ENCODE measurements at regions not wholly inside any gene's neighbourhood (a gene's known extent, or its start where the extent isn't known, plus 50 kb on each side); places are given as distances from the start of the nearest gene placed in this dataset.

DNA sequence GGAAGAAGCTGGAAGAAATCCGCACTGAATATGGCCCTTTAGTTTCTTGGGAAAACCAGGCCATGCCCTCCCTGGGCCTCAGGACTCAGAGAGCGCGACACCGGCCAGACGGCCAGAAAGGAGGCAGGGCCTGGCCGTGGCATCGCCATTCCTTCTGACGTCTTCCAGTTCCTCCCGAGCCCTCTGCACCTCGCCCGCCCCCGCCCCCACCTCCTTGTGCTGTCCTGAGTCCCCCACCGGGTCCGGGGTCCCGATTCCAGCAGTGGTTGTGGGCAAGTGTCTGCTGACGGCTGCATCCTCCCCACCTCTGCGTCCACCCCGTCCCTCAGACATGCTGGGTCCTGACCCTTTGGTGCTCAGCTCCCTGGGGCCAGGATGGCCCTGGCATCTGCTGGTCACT, 312.1 kb upstream of the SHH start:
- TF ChIP-seq, protein P1, sequence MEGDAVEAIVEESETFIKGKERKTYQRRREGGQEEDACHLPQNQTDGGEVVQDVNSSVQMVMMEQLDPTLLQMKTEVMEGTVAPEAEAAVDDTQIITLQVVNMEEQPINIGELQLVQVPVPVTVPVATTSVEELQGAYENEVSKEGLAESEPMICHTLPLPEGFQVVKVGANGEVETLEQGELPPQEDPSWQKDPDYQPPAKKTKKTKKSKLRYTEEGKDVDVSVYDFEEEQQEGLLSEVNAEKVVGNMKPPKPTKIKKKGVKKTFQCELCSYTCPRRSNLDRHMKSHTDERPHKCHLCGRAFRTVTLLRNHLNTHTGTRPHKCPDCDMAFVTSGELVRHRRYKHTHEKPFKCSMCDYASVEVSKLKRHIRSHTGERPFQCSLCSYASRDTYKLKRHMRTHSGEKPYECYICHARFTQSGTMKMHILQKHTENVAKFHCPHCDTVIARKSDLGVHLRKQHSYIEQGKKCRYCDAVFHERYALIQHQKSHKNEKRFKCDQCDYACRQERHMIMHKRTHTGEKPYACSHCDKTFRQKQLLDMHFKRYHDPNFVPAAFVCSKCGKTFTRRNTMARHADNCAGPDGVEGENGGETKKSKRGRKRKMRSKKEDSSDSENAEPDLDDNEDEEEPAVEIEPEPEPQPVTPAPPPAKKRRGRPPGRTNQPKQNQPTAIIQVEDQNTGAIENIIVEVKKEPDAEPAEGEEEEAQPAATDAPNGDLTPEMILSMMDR (conservative IDR thresholded peaks at IDR 0.05; ENCODE audit: low read depth, low read length): no peak
- TF ChIP-seq POLR2A (IDR thresholded peaks at IDR 0.05; ENCODE audit: low read depth, low read length) (no peak), RAD21 (IDR thresholded peaks at IDR 0.05; ENCODE audit: low read length) (no peak), MAFK (IDR thresholded peaks at IDR 0.05; ENCODE audit: low read depth, low read length) (no peak), CHD1 (IDR thresholded peaks at IDR 0.05; ENCODE audit: low read depth, low read length) (no peak), SMC3 (IDR thresholded peaks at IDR 0.05; ENCODE audit: low read depth, low read length) (no peak), CEBPB (IDR thresholded peaks at IDR 0.05; ENCODE audit: low read depth, low read length) (no peak), RFX5 (IDR thresholded peaks at IDR 0.05; ENCODE audit: low read depth, low read length) (no peak), BHLHE40 (IDR thresholded peaks at IDR 0.05; ENCODE audit: low read depth, low read length) (no peak), FOS (IDR thresholded peaks at IDR 0.05; ENCODE audit: low read depth, low read length) (no peak), RCOR1 (IDR thresholded peaks at IDR 0.05; ENCODE audit: insufficient replicate concordance, low read length) (no peak), NFE2L2 (IDR thresholded peaks at IDR 0.05; ENCODE audit: low read depth, low read length) (no peak)
- TF ChIP-seq, protein P2, sequence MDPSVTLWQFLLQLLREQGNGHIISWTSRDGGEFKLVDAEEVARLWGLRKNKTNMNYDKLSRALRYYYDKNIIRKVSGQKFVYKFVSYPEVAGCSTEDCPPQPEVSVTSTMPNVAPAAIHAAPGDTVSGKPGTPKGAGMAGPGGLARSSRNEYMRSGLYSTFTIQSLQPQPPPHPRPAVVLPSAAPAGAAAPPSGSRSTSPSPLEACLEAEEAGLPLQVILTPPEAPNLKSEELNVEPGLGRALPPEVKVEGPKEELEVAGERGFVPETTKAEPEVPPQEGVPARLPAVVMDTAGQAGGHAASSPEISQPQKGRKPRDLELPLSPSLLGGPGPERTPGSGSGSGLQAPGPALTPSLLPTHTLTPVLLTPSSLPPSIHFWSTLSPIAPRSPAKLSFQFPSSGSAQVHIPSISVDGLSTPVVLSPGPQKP (IDR thresholded peaks at IDR 0.05; ENCODE audit: borderline replicate concordance, low read depth, low read length): no peak
- TF ChIP-seq, protein P3, sequence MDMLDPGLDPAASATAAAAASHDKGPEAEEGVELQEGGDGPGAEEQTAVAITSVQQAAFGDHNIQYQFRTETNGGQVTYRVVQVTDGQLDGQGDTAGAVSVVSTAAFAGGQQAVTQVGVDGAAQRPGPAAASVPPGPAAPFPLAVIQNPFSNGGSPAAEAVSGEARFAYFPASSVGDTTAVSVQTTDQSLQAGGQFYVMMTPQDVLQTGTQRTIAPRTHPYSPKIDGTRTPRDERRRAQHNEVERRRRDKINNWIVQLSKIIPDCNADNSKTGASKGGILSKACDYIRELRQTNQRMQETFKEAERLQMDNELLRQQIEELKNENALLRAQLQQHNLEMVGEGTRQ (IDR thresholded peaks at IDR 0.05; ENCODE audit: low read depth, low read length): no peak
